Prostate gland (tissue), 2 donors: ENCODE measurements at regions not wholly inside any gene's neighbourhood (a gene's known extent, or its start where the extent isn't known, plus 50 kb on each side); places are given as distances from the start of the nearest gene placed in this dataset.

Source experiments
- DNase-seq: peaks from one replicate; pipeline ENCODE4 v3.0.0-alpha.2; 2019; ENCODE audit warnings: low spot score
- H3K27ac ChIP-seq, 2 donors: fragments of 200-600 bp; sonication (generic); 2 replicates each; pipeline ENCODE4 v1.5.1; 2017 to 2019
- H3K27me3 ChIP-seq: fragments of 200-600 bp; sonication (generic); replicated peaks from 2 replicates; pipeline ENCODE4 v1.5.1; 2019; ENCODE audit not compliant: insufficient read depth
- H3K36me3 ChIP-seq, 2 donors: fragments of 200-600 bp; sonication (generic); 1 replicate in 1 of 2; 2 replicates in 1 of 2; pipeline versions ENCODE4 v1.5.1 to v1.8.1; 2017 to 2019
- H3K4me1 ChIP-seq: fragments of 200-600 bp; sonication (generic); replicated peaks from 2 replicates; pipeline ENCODE4 v1.5.1; 2019
- H3K4me3 ChIP-seq, 2 donors: fragments of 200-600 bp; sonication (generic); 2 replicates each; pipeline ENCODE4 v1.5.1; 2017 to 2019
- H3K9me3 ChIP-seq: fragments of 200-600 bp; sonication (generic); 2 replicates; pipeline ENCODE4 v1.5.1; 2017
- POLR2A ChIP-seq: fragments of 450-650 bp; IDR thresholded peaks from one replicate; pipeline ENCODE4 v1.6.1; 2016; ENCODE audit warnings: antibody characterized with exemption, mild to moderate bottlenecking
- POLR2AphosphoS5 ChIP-seq: sonication (generic); formaldehyde crosslinking; IDR thresholded peaks from one replicate; pipeline ENCODE4 v1.6.1; 2017; ENCODE audit warnings: antibody characterized with exemption
- WGBS: methylation state at CpG from one replicate; pipeline ENCODE4 v1.1.5; 2018; 5-methylcytosine and 5-hydroxymethylcytosine counted together
- intact Hi-C: fragments of 100-400 bp; cut with DNase I; formaldehyde crosslinking; loops from one replicate; pipeline ENCODE4 v1.14.2; 2022
- TF ChIP-seq, protein P1 (sequence below), 4 experiments: fragments of 200-600 bp in 2 of 4; fragments of 450-650 bp in 2 of 4; sonication (generic) in 2 of 4; IDR thresholded peaks; 1 replicate in 3 of 4; 2 replicates in 1 of 4; pipeline ENCODE4 v1.5.1; 2016 to 2019; ENCODE audit warnings: antibody characterized with exemption in 4 of 4, mild to moderate bottlenecking in 2 of 4, moderate library complexity in 2 of 4

DNA sequence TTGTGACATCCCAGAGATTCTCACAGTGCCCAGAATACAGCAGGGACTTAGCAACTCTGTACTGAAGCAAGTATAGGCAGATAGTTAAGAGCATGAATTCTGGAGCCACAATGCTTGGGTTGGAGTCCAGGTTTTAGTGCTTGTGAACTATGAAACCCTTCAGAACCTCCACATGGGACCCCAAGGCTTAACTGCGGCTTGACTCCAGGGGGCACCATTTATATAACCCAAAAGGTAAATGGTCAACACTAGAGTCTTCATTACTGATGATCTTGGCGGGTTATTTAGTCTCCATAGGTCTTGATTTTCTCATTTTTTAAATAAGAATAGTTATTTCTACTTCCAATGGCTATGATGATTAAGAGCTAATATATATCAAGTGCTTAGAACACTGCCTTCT, 390.3 kb downstream of the TAF11L14 start:
- intact Hi-C loops, result no loop called here
- WGBS, result 83% methylated on average over 2 of the region's 2 CpGs
- Histone ChIP-seq H3K27me3 (no peaks in the 10 kb centered on the region), H3K9me3 (no peaks in the 10 kb centered on the region), H3K4me3 (no peak overlapping the region), H3K27ac (no peak overlapping the region), H3K4me1 (no peaks in the 10 kb centered on the region), H3K36me3 (no peaks in the 10 kb centered on the region)
- TF ChIP-seq POLR2A (no peak), POLR2AphosphoS5 (no peak)
- TF ChIP-seq, protein P1, sequence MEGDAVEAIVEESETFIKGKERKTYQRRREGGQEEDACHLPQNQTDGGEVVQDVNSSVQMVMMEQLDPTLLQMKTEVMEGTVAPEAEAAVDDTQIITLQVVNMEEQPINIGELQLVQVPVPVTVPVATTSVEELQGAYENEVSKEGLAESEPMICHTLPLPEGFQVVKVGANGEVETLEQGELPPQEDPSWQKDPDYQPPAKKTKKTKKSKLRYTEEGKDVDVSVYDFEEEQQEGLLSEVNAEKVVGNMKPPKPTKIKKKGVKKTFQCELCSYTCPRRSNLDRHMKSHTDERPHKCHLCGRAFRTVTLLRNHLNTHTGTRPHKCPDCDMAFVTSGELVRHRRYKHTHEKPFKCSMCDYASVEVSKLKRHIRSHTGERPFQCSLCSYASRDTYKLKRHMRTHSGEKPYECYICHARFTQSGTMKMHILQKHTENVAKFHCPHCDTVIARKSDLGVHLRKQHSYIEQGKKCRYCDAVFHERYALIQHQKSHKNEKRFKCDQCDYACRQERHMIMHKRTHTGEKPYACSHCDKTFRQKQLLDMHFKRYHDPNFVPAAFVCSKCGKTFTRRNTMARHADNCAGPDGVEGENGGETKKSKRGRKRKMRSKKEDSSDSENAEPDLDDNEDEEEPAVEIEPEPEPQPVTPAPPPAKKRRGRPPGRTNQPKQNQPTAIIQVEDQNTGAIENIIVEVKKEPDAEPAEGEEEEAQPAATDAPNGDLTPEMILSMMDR (IDR thresholded peaks at IDR 0.05), result no peak
- no peak for DNase-seq

DNA sequence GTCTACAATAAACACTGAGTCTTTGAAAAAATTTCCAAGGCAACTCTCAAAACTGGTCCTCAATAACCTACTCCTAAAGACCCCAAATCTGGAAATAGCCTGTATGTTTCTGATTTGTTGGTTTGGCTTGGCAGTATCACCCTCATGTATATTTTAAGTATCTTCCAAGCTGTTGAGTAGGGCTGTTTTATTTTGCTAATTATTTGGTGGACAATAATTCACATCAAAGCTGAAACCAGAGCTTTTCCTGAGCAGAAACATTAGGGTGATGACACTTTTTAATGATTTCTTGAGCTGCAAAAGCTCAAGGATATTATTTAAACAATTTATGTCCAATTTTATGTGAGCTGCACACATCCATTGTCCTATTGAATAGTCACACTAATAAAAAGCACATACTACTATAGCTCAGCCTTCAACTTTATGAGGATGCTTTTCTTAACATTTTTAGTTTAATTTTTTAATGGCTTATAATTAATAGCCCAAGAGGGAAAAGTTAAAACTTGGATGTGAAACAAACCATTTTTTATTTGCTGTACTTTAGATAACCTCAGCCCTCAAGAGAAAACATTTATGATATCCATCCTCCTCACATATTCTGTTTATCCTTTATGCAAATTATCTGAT, 393.1 kb downstream of the TAF11L14 start:
- no peaks in the 10 kb centered on the region for H3K36me3 ChIP-seq
- no peaks in the 10 kb centered on the region for H3K27me3 ChIP-seq
- TF ChIP-seq POLR2A, result no peak
- TF ChIP-seq POLR2AphosphoS5, result no peak
- TF ChIP-seq, protein P1 (IDR thresholded peaks at IDR 0.05), result no peak
- intact Hi-C loops, result no loop called here
- no peak overlapping the region for H3K4me3 ChIP-seq
- H3K9me3 ChIP-seq, result no peaks in the 10 kb centered on the region
- no peak for DNase-seq
- H3K4me1 ChIP-seq, result no peaks in the 10 kb centered on the region
- H3K27ac ChIP-seq, result no peak overlapping the region

DNA sequence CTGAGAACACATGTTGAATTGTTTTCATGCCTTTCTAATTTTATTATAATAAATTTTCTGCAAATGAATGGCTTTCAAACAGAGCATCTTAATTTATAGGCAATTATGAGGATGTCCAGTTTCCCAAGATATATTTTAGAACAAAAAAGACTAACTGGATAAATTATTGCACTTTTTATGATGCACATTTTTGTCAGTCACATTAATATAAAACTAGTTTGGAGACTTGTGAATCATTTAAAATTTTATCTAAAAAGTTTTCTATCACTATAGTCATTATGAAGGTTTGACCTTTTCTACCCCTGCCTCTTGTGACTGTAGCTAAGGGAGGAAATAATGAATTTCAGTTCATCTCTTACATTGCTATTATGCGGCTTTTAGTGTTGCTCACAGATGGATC, 393.8 kb downstream of the TAF11L14 start:
- intact Hi-C loops, result no loop called here
- TF ChIP-seq POLR2A (no peak), POLR2AphosphoS5 (no peak)
- TF ChIP-seq, protein P1 (IDR thresholded peaks at IDR 0.05), result no peak
- H3K9me3 ChIP-seq, result no peaks in the 10 kb centered on the region
- WGBS, result 88% methylated on average over 1 of the region's 1 CpG
- no peak overlapping the region for H3K4me3 ChIP-seq
- no peak for DNase-seq
- no peaks in the 10 kb centered on the region for H3K4me1 ChIP-seq
- no peaks in the 10 kb centered on the region for H3K27me3 ChIP-seq
- H3K36me3 ChIP-seq, result no peaks in the 10 kb centered on the region
- H3K27ac ChIP-seq, result no peak overlapping the region

DNA sequence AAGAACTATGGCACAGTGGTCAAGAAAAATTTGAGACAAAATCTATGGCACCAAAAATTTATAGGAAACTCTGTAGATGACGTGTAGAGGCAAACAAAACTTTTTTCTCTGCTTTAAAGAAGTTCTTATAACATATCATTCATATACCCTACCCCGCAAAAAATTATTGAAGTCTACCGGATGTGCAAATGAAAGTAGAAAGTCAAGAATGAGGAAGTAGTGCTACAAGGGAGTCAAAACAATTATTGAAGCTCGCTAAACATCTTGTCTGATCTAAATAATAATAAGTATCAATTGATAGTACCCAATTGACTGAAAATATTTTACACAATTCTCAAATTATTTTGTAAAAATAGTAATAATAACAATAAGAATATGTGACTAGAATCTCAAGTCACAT, 398.5 kb downstream of the TAF11L14 start:
- Histone ChIP-seq H3K4me1 (no peaks in the 10 kb centered on the region), H3K36me3 (no peaks in the 10 kb centered on the region), H3K27ac (no peak overlapping the region), H3K27me3 (no peaks in the 10 kb centered on the region), H3K9me3 (no peaks in the 10 kb centered on the region), H3K4me3 (no peak overlapping the region)
- intact Hi-C loops, result no loop called here
- no peak for DNase-seq
- WGBS, result 79% methylated on average over 4 of the region's 4 CpGs
- no peak for TF ChIP-seq POLR2A
- no peak for TF ChIP-seq POLR2AphosphoS5
- TF ChIP-seq, protein P1 (IDR thresholded peaks at IDR 0.05), result no peak

DNA sequence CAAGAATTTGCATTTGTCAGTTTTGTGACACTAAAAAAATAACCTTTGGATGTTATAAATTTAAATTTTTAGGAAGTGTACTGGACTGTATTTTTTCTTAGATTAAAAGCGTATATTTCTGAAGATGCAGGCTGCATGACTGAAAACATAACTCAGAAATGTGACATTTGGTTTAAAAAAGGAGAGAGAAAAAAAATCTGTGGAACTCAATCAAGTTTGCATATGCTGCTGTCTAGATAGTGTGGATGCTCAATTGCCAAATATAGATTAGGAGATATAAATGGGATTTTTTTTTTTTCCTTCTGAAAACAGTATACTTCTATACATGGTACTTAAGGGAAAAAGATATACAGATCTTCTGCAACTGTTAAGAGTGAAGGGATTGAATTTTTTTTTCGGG, 402.3 kb downstream of the TAF11L14 start:
- H3K27me3 ChIP-seq, result no peaks in the 10 kb centered on the region
- TF ChIP-seq POLR2A (no peak), POLR2AphosphoS5 (no peak)
- TF ChIP-seq, protein P1 (IDR thresholded peaks at IDR 0.05), result no peak
- no peaks in the 10 kb centered on the region for H3K36me3 ChIP-seq
- no peak overlapping the region for H3K4me3 ChIP-seq
- DNase-seq, result no peak
- H3K4me1 ChIP-seq, result no peaks in the 10 kb centered on the region
- no peaks in the 10 kb centered on the region for H3K9me3 ChIP-seq
- intact Hi-C loops, result no loop called here
- WGBS, result 77% methylated on average over 2 of the region's 2 CpGs
- no peak overlapping the region for H3K27ac ChIP-seq
